Inflammatory macrophage treated with lipopolysaccharide for 1 hour (primary cell): ENCODE measurements at regions not wholly inside any gene's neighbourhood (a gene's known extent, or its start where the extent isn't known, plus 50 kb on each side); places are given as distances from the start of the nearest gene placed in this dataset.

ENCODE experiments used
- DNase-seq, 2 donors: peaks; one replicate each; pipeline ENCODE4 v3.0.0-alpha.2; 2020 to 2022

DNA sequence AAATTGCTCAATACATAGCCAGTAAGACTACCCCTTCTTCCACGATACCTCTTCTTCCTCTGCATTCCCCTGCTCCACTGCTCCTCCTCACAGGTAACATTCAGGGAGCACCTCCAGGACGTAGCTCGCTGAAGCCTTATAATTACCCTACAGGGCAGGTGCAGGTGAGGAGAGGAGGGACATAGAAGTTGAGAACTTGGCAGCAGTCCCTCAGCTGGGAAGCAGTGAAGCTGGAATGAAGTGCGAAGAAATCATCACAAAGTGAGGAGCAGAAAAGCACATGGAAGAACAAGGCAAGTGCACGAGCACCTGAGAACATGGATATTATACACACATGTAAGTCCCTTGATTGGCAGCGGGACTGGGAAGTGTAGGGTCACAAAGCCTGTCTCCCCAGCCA lies 118.2 kb downstream of the HSD17B3 start:
- DNase-seq = no peak

GRCh38 chr9:96178153-96178552 lies 123.8 kb downstream of the HSD17B3 start:
- no peak for DNase-seq

DNA sequence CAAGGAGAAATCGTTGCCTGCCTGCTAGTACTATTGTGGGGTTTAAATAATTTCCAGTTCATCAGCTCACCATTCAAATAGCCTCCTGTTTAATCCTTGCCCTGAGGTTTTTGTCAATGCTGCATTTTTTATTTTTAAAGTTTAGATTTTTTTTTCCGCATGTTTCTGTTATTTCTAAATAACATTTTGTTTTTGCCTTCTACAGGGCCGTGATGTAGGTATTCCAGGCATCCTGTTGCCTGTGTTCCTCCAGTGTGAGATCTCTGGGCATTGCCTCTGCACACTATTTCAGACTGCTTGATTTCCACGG lies 124.3 kb downstream of the HSD17B3 start:
- no peak for DNase-seq

- no peak for DNase-seq
Observed at GRCh38 chr9:96177005-96177718, 124.8 kb downstream of the HSD17B3 start.

DNA sequence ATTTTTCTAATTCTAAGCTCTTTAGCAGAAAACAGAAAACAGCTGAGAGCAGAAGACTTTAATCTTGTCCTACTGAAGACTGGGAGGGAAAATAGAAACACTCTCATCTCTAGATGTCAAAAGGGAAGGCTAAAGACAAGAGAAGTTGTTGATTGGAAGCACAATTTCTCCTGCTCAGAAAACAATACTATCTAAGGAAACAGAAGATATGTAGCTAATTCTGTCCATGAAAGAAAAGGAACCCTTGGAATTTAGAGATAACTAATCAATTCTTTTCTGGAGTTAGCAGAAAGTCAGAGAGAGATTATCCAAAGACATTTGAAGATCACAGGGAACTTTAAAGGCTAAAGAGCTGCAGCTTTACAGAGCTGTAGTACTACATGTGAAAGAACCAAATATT lies 126.2 kb downstream of the HSD17B3 start:
- DNase-seq = no peak

DNA sequence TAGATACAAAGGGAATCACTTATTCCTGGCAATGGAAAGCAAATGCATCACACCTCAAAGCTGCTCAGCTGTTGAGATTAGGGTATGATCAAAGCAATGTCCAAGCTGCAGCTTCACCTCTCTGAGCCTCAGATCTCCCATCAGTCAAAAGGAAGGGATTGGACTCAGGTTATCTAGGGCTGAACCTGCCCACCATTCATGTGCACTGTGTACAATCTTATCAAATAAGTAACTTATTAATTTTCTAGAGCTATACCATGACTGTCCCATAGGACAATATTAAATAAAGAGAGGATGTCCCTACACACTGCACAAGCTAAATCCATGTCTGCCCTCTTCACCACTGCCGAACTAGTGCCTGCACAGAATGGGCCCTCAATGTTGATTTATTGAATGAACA lies 127.0 kb downstream of the HSD17B3 start:
- DNase-seq = no peak

GRCh38 chr9:96174371-96174770 lies 127.6 kb downstream of the HSD17B3 start:
- DNase-seq = no peak

DNA sequence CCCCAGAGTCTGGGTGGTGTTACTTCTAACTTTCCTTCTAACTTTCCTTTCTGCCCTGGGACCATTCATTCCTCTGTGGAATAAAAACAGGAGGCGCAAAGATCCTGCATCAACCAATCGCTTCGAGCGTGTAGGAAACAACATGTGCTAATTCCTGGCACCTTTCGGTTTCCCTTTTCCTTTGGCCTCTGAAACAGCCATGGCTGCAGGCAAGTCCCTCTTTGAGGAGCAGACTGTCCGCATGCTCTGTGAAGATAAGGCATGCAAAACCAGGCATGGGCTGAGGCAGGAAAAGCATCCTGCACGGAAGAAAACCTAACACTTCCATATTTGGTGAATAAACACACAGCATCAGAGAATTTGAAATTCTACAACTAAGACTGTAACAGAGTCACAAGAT lies 128.3 kb downstream of the HSD17B3 start:
- DNase-seq = no peak

GRCh38 chr9:96172797-96173196 lies 129.2 kb downstream of the HSD17B3 start:
- DNase-seq = no peak

- no peak for DNase-seq
Observed at GRCh38 chr9:96171728-96172127, 130.2 kb downstream of the HSD17B3 start.

- no peak for DNase-seq
Observed at GRCh38 chr9:96169901-96170300, 132.1 kb downstream of the HSD17B3 start.

GRCh38 chr9:96169484-96169883 lies 132.5 kb downstream of the HSD17B3 start:
- DNase-seq = no peak

DNA sequence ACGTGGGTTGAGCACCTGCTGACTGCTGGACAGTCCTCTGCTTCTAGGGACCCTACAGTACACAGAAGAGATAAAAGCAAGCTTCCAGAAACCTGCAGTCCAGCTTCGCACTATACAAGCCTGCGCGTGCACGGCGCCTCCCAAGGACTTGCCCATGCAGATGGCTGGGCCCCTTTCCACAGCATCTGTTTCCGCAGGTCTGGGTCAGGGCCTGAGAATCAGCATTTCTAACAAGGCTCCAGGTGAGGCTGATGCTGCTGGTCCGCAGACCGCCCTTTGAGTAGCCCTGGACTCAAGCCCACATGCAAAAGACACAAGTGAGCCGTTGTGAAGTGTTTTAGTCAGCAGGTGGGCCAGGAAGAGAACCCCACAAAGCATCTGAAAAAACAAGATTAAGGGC lies 133.1 kb downstream of the HSD17B3 start:
- DNase-seq = no peak

GRCh38 chr9:96167011-96167410 lies 135.0 kb downstream of the HSD17B3 start:
- no peak for DNase-seq

GRCh38 chr9:96164268-96164683 lies 137.7 kb downstream of the HSD17B3 start:
- no peak for DNase-seq

GRCh38 chr9:96163712-96164111 lies 138.3 kb downstream of the HSD17B3 start:
- DNase-seq = peak in 1 of 2 donors; percentile 25

GRCh38 chr9:96163161-96163560 lies 138.8 kb downstream of the HSD17B3 start:
- peak; percentile 33 to 57 for DNase-seq

- no peak for DNase-seq
Observed at GRCh38 chr9:96161819-96162218, 140.2 kb downstream of the HSD17B3 start.

DNA sequence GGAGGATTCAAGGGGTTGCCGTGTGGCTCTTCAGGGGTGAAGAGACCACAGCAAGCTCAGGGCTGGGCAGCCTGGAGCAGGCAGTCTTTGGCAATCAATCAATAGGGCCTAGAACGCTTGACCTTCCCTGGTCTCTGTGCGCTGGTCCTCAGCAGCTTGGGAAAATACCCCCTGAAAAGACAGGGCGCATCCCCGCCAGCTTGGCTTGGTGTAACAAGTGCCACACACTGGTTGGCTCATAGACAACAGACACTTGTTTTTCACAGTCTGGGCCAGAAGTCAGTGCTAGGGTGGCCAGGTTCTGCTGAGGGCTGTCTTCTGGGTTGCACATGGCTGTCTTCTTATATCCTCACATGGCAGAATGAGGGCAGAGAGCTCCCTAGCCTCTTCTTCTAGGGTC lies 141.1 kb downstream of the HSD17B3 start:
- no peak for DNase-seq

- DNase-seq = no peak
Observed at GRCh38 chr9:96160168-96160567, 141.8 kb downstream of the HSD17B3 start.

GRCh38 chr9:96159596-96159995 lies 142.4 kb downstream of the HSD17B3 start:
- no peak for DNase-seq

DNA sequence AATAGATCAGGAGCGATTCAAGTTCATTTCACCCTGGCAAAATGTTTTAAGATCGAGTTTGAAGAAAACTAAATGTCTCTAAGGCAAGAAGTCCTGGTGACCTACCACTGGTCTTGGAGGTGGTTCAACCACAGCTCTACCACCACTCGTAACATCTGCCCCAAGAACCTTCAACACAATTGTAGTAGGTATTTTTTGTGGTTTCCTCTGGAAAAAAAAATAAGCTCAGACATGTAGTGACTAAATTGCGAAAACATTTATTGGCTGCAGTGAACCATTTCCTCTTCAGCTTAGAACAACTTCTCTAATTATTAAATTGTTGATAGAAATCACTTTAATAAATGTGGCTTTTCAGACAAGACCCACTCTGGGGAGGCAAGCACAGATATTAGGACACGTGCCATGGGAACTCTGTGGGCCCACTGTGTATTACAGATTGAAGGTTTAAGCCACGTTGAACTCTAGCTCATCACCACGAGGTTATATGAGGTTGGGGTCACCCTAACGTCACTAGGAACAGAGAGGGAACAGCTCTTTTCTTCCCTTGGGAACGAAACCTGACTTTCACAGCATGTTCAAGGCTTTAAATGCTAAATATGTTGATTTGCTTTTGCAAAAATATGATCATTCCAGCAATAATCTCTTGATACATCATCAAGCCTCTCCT lies 142.9 kb downstream of the HSD17B3 start:
- DNase-seq = peak in 1 of 2 donors; percentile 9

GRCh38 chr9:96158147-96158546 lies 143.8 kb downstream of the HSD17B3 start:
- DNase-seq = no peak

DNA sequence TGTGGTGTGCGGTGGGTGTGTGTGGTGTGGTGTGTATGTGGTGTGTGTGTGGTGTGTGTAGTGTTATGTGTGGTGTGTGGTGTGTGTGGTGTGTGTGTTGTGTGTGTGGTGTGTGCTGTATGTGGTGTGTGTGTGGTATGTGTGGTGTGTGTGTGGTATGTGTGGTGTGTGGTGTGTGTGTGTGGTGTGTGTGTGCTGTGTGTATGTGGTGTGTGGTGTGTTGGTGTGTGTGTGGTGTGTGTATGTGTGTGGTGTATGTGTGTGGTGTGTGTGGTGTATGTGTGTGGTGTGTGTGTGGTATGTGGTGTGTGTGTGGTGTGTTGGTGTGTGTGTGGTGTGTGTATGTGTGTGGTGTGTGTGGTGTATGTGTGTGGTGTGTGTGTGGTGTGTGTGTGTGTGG lies 144.3 kb downstream of the HSD17B3 start:
- no peak for DNase-seq
